ENCODE measurements at regions not wholly inside any gene's neighbourhood (a gene's known extent, or its start where the extent isn't known, plus 50 kb on each side); places are given as distances from the start of the nearest gene placed in this dataset.

DNA sequence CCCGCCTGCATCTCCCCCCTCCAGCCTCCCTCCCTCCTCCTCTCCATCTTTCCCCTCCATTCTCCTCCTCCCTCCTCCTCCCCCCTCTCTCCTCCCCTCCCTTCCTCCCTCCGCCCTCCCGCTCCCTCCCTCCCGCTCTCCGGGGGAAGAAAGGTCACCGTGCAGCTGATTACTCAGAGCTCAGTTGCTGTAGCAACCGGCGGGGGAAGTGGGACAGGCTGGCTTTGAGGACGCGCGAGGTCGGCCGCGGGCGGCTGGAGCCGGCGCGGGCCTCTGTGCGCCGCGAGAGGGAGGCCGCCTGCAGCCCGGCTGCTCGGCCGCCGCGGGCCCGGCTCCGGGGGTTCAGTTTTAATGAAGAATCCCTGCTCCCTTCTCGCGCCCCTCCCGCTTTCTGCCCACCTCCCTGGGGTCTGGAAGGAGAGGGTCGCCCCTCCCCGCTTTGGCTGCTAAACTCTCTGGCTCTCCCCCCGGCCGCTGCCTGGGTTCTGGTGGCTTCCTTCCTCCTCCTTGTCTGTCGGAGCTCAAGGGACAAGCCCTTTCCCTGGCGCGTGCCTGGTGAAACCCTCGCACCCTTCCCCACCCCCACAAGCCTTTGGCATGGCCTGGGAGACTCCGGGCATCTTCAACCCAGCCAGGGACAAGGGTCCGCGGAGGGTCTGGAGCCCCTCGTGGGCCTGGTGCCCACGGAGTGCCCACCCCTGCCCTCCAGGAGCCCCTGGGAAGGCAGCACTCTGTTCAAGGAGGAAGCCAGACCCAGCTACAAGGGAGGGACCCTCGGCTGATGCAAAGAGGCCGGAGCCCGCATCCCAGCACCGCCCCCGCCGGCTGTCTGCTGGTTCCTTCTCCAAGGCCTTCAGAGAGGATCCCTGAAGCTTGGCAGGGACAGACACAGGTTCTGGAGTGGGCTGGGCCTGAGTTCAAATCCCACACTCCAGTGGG is 160.3 kb downstream of the C9orf50 start:
- H3K9me3 ChIP-seq, result no peaks in the 10 kb centered on the region
- H3K27me3 ChIP-seq, result no peaks in the 10 kb centered on the region
- H3K4me3 ChIP-seq, result peak overlapping the region; percentile 49
- DNase-seq, result peak; percentile 97
- no peaks in the 10 kb centered on the region for H3K36me3 ChIP-seq

DNA sequence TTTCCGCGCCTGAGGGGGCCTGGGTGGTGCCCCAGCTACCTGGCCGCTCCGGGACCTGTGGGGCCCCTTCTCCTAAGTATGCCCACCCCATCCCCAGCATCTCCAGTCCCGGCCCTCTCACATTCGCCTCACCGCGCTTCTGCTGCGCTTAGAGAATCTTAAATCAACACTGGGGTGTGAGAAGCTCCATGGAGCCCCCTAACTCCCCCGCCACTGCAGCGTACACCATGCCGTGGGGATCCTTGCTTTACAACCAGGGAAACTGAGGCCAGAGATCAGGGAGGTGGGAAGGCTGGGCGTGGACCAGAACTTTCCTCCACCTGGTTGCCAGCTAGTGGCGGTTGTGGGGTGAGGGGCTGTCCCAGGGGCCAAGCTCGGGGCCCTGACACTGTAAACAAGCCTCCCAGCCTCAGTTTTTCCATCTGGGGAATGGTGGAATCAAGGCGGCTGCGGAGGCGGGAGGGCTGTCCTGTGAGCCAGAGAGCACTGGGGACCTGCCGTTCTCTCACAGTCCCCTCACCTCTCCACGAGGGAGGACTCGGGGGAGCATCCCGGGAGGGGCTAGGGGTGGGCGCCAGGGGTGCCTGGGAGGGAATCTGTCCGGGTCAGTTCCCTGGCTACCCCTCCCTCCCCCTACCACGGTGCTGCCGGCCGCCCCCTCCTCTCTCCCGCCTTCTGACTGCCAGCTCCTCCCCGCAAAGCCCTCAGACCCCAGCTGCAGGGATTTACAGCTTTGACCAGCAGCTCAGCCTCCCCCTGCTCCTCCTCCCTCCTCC is 161.2 kb downstream of the C9orf50 start:
- Histone ChIP-seq H3K9me3 (no peaks in the 10 kb centered on the region), H3K27me3 (no peaks in the 10 kb centered on the region), H3K36me3 (no peaks in the 10 kb centered on the region), H3K4me3 (no peak overlapping the region)
- DNase-seq, result no peak

DNA sequence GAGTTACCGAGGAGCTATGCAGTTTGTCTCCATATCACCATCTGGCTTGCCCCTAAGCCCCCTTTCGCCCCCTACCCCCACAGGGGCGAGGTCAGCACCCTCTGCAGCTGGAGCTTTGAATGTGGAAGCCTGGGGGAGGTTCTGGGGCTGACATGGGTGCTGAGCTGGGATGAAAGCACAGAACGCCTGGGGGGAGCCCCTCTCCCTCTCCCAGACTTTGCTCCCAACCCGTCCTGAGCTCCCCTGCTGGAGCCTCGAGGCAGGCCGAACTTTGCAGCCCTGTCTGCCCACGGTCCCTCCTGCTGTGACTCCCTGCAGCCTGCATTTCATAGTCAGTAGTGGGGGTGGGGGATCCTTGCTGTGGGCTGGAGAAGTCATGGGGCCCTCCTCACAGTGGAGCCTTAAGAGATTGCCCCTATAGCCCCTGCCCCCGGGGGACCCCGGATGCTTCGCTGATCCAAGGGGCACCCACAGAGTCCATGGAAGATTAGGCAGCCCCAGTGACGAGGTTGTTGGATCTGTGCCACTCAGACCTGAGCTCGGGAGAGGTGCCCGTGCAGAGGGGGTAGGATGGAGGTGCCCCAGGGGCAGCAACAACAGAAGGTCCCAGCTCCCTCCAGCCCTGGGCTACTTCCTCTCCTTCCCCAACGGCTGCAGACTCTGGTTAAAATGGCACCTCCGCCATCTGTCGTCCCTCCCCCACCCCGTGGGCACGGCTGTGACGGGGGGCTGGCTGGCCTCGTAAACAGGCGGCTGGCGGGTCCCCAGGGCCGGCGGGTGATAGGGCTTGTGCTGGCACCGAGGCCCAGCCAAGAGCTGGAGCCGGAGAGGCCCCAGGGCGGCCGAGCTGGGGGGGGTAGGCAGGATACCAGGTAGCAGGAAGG is 162.0 kb downstream of the C9orf50 start:
- H3K27me3 ChIP-seq, result no peaks in the 10 kb centered on the region
- no peak overlapping the region for H3K4me3 ChIP-seq
- H3K36me3 ChIP-seq, result no peaks in the 10 kb centered on the region
- no peak for DNase-seq
- H3K9me3 ChIP-seq, result no peaks in the 10 kb centered on the region

DNA sequence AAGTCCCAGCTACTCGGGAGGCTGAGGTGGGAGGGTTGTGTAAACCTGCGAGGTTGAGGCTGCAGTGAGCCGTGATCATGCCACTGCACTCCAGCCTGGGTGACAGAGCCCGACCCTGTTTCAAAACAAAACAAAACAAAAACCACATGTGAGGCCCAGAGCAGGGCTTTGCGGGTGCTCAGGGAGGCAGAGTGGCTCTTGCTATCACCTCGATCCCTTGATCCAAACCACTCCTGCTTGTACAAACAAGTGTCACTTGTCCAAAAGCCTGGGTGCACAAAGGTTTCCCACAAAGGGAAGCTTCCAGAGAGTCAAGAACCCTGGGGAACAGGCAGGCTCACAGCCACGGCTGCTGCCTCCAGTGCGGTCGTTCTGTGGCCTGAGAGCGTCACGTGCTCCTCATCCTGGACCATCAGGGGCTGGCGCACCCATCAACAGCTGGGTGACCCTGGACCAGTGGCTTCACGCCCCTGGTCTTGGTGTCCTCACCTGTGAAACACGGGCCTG is 162.7 kb downstream of the C9orf50 start:
- Histone ChIP-seq H3K4me3 (no peak overlapping the region), H3K27me3 (no peaks in the 10 kb centered on the region), H3K9me3 (no peaks in the 10 kb centered on the region), H3K36me3 (no peaks in the 10 kb centered on the region)
- no peak for DNase-seq

DNA sequence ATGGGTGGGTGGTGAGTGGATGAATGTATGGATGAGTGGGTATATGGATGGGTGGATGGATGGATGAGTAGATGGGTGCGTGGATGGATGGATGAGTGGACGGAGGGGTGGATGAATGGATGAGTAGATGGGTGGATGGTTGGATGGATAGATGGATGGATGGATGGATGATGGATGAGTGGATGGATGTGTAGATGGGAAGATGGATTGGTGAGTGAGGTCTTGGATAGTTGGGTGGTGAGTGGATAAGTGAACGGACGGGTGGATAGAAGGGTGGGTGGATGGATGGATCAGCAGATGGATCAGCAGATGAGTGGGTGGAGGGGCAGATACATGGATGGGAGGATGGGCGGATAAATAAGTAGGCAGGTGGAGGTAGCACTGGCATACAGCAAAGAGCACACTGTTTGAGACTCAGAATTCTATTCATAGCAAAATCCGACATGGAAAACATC is 163.5 kb downstream of the C9orf50 start:
- Histone ChIP-seq H3K9me3 (no peaks in the 10 kb centered on the region), H3K27me3 (no peaks in the 10 kb centered on the region), H3K36me3 (no peaks in the 10 kb centered on the region), H3K4me3 (no peak overlapping the region)
- DNase-seq, result no peak

DNA sequence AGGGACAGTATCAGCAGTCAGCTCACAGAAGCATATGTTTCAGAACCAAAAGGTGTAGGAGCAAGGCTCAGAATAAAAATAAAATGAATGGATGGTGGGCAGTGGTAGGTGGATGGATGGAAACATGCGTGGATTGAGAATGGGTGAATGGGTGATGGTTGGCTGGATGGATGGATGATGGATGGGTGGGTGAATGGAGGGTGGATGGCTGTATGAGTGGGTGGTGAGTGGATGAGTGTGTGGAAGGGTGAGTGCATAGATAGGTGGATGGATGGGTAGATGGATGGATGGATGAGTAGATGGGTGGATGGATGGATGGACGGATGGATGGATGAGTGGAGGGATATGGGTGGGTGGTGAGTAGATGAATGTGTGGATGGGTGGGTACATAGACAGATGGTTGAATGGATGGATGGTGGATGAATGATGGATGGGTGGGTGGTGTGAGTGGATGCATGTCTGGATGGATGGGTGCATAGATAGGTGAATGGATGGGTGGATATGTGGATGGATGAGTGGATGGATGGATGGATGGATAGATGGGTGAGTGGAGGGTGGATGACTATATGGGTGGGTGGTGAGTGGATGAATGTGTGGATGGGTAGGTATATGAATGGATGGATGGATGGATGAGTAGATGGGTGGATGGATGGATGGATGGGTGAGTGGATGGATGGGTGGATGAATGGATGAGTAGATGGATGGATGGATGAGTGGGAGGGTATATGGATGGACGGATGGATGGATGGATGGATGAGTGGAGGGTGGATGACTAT is 164.2 kb downstream of the C9orf50 start:
- no peak overlapping the region for H3K4me3 ChIP-seq

DNA sequence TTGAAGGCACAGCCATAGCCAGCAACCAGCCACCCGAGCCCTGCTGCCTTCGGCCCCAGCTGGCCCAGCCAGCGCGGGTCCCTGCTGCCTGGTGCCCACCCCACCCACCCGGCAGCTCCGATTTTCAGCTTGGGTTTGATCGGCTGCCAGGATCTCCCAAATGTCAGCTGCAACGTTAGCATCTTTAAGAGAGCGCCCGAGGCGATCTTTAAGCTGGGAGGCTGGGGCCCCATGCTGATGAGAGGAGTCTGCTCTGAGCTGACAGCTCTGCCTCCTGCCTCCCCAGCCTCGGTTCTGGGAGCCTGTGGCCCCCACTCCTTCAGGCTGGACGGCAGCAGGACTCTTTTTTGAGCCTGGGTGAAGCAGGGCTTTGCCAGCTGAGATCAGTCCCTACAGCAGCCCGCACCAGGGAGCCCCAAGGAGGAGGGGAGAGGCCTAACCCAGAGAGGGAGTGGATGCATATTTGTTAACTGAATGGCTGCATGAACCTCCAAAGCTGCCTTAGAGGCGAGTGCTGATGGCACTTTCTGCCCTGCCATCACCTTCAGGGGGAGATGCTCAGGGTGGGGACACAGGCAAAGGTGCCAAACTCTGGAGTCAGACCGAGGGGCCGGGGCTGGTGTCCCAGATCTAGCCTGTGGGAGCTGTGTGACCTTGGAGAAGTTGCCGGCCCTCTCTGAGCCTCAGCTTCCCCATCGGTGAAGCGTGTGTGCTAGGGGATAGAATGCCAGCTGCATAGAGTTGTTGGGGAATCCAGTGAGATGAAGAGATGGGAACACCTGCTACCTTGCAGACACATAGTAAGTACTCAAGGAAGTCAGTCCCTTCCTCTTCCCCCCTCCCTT is 165.5 kb downstream of the C9orf50 start:
- H3K27me3 ChIP-seq, result no peaks in the 10 kb centered on the region
- H3K9me3 ChIP-seq, result no peaks in the 10 kb centered on the region
- H3K4me3 ChIP-seq, result no peak overlapping the region
- H3K36me3 ChIP-seq, result no peaks in the 10 kb centered on the region
- DNase-seq, result no peak

More for the DNA sequence above, 164.2 kb downstream of the C9orf50 start:
- DNase-seq, result no peak
- no peaks in the 10 kb centered on the region for H3K27me3 ChIP-seq
- H3K9me3 ChIP-seq, result no peaks in the 10 kb centered on the region
- H3K36me3 ChIP-seq, result no peaks in the 10 kb centered on the region

DNA sequence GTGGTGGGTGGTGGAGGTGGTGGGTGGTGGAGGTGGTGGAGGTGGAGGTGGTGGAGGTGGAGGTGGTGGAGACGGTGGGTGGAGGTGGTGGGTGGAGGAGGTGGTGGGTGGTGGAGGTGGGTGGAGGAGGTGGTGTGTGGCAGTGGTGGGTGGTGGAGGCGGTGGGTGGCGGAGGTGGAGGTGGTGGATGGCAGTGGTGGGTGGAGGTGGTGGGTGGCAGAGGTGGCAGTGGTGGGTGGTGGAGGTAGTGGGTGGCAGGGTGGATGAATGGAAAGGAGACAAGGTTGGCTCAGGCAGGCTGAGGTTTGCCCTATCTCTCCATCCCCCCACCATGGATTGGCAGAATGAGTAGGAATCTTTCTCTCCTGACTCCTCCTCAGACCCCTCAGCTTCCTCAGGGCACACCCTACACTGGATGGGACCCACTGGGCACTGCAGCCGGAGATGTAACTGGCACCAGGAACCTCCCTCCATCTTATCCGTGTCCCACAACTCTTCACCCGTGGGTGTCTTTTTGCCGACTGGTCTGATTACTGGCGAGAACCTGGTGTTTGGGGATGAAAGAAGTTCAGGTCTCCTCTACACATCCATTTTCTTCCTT is 166.3 kb downstream of the C9orf50 start:
- DNase-seq, result no peak
- H3K36me3 ChIP-seq, result no peaks in the 10 kb centered on the region
- no peaks in the 10 kb centered on the region for H3K27me3 ChIP-seq
- no peaks in the 10 kb centered on the region for H3K9me3 ChIP-seq
- H3K4me3 ChIP-seq, result no peak overlapping the region

DNA sequence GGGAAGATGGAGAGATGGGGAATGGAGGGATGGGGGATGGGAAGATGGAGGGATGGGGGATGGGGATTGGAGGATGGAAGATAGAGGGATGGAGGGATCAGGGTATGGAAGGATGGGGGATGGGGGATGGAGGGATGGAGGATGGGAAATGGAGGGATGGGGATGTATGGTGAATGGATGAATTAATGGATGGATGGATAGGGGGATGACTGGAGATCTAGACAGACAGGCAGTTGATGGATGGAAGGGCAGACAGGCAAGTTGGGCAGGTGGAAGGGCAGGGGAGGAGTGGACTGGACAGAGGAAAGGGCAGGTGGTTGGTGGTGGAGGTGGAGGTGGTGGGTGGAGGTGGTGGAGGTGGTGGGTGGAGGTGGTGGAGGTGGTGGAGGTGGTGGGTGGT is 167.2 kb downstream of the C9orf50 start:
- H3K27me3 ChIP-seq, result no peaks in the 10 kb centered on the region
- no peaks in the 10 kb centered on the region for H3K36me3 ChIP-seq
- H3K4me3 ChIP-seq, result no peak overlapping the region
- H3K9me3 ChIP-seq, result no peaks in the 10 kb centered on the region
- DNase-seq, result no peak

DNA sequence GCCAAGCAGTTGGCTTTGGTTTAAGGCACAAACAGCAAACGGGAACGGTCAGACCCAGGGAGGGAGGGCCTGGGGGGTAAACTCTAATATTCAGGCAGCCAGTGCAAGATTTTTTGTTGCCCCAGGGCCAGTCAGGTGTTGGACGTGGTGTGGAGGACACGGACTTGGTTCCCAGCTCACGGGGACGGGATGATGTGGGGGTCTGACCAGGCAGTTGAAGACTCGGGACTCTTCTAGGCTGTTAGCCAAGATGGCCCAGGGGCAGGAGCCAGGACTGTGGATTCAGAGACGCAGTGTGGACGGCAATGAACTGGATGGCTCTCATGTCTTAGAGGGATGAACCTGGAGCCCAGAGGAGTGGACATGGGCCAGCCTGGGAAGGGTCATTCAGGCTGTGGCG is 169.2 kb downstream of the C9orf50 start:
- Histone ChIP-seq H3K36me3 (no peaks in the 10 kb centered on the region), H3K9me3 (no peaks in the 10 kb centered on the region), H3K27me3 (no peaks in the 10 kb centered on the region), H3K4me3 (no peak overlapping the region)
- DNase-seq, result no peak

DNA sequence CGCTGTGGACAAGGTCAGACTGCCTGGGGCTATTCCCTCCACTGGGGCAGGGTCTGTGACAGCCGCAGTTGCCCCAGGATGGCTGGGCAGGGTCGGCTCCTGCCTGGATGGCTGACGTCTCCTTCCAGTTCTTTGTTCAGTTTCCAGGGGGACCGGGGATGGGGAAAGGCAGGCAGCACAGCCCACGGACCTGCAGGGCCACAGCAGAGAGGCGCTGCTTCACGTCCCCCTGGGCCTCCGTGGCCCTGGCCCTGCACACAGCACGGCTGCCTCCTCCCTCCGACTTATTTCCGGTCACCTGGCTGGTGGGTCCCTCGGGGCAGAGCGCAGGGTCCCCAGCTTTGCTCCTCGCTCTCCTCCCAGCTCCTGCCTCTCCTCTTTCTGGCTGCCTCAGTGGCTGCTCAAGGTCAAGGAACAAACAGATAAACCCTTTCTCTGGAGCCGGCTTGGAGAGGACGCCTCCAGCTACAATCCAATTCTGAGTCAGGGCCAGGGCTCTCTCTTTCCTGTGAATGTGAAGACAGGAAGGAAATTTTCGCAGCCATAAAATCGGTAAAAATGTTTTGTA is 169.7 kb downstream of the C9orf50 start:
- Histone ChIP-seq H3K27me3 (no peaks in the 10 kb centered on the region), H3K36me3 (no peaks in the 10 kb centered on the region), H3K4me3 (no peak overlapping the region), H3K9me3 (no peaks in the 10 kb centered on the region)
- DNase-seq, result no peak

DNA sequence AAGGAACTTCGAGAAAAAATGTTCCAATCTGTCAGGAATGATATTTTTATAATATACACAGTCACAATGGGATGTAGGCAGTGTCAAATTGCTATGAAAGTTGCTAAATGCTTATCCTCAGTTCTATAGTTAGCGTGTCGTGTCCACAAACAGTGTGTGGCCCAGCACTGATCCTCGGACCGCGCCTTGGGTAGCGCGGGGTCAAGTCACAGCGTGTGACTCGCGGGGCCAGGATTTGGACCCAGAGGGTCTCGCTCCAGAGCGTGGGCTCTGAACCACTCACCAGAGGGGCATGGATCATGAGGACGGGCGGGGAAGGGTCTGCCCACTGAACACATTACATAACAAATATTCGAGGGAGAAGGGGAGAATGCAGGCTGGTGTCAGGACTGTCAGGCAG is 171.8 kb downstream of the C9orf50 start:
- no peak for DNase-seq
- no peak overlapping the region for H3K4me3 ChIP-seq
- no peaks in the 10 kb centered on the region for H3K27me3 ChIP-seq
- H3K36me3 ChIP-seq, result no peaks in the 10 kb centered on the region
- no peaks in the 10 kb centered on the region for H3K9me3 ChIP-seq

DNA sequence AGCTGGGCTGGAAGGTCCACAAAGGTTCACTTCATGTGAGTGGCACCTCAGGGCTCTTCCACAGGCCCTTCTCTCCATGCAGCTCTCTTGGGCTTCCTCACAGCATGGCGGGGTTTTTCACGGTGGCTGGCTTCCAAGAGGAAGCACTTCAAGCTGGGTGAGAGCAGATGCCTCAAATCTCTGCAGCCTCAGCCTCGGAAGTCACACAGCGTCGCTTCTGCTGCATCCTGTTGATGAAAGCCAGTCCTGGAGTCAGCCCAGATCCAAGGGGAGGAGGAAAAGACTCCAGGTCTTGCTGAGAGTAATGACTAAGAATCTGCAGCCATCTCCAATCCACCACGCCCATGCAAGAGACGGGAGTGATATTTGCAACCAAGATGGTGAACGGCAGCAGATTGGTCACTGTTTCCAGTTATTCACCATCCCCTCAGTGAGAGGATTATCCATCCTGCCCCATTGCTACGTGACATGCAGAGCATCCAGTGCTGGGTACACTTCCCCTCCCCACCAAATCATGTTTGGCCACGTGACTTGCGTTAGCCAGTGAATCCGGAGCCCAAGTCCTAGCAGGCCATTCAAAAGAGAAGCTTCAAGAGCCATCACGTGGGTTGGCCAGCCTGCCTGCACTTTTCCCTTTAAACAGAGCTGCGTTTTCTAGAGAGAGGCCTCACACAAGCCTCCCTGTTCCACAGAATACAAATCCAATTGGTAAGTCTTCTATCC is 173.9 kb downstream of the C9orf50 start:
- Histone ChIP-seq H3K36me3 (no peaks in the 10 kb centered on the region), H3K4me3 (no peak overlapping the region), H3K27me3 (no peaks in the 10 kb centered on the region), H3K9me3 (no peaks in the 10 kb centered on the region)
- DNase-seq, result no peak

DNA sequence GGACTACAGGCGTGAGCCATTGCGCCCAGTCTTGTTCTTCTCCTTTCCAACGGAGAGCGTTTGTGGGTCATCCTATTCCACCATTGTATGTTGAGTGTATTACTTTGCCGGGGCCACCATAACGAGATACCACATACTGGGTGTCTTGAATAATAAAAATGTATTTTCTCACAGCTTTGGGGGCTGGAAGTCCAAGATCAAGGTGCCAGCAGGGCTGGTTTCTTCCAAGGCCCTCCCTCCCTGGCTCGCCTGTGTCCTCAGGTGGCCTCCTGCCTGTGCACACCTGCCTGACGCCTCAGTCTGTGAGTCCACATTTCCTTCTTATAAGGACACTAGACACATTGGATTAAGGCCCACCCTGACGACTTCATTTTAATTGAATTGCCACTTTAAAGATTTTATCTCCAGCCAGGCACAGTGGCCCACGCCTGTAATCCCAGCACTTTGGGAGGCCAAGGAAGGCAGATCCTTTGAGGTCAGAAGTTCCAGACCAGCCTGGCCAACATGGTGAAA is 175.1 kb downstream of the C9orf50 start:
- H3K4me3 ChIP-seq, result no peak overlapping the region
- DNase-seq, result no peak
- no peaks in the 10 kb centered on the region for H3K27me3 ChIP-seq
- H3K36me3 ChIP-seq, result no peaks in the 10 kb centered on the region
- H3K9me3 ChIP-seq, result no peaks in the 10 kb centered on the region
